Endothelial cell of umbilical vein (primary cell): ENCODE measurements at regions not wholly inside any gene's neighbourhood (a gene's known extent, or its start where the extent isn't known, plus 50 kb on each side); places are given as distances from the start of the nearest gene placed in this dataset.

Experiments used
- BruUV-seq: library from RNA; stranded (reverse); fragments of 400-500 nt; replicated peaks from 2 replicates; lab custom pipeline; 2021; lab: Mats Ljungman, UMichigan
- CTCF ChIA-PET: fragments of 300-600, 350-600 bp; sonication (Branson Sonifier 250); formaldehyde crosslinking; loops from one replicate; lab custom pipeline; 2021; ENCODE audit warnings: antibody characterized with exemption, inconsistent platforms; lab: Charles Lee
- POLR2A ChIA-PET: fragments of 300-600, 350-600 bp; sonication (Branson Sonifier 250); formaldehyde crosslinking; loops from one replicate; lab custom pipeline; 2021; ENCODE audit warnings: antibody characterized with exemption, inconsistent platforms; lab: Charles Lee
- DNase-seq: peaks from one replicate; pipeline ENCODE4 v3.0.0-alpha.2; 2011; ENCODE audit warnings: low read depth, low spot score
- FAIRE-seq: peaks from 2 replicates; lab custom pipeline; 2011; peaks lifted over from hg19 to GRCh38; lab: Jason Lieb, UNC
- H2AFZ ChIP-seq: 2 replicates; pipeline ENCODE4 v1.6.0; 2012; ENCODE audit warnings: low read depth, low read length, control low read depth, inconsistent platforms
- H3K27ac ChIP-seq: 2 replicates; pipeline ENCODE4 v1.5.1; 2011; ENCODE audit warnings: low read depth, mild to moderate bottlenecking, control low read depth, low read length, moderate library complexity; ENCODE audit not compliant: insufficient read depth
- H3K27me3 ChIP-seq, 2 experiments: 2 replicates each; pipeline versions ENCODE4 v1.6.0 to v1.6.1; 2011; ENCODE audit warnings: low read length in 2 of 2, mixed read lengths in 1 of 2; ENCODE audit not compliant: control insufficient read depth in 2 of 2, insufficient read depth in 2 of 2
- H3K36me3 ChIP-seq, 2 experiments: 2 replicates in 1 of 2; 3 replicates in 1 of 2; pipeline ENCODE4 v1.5.1; 2011; ENCODE audit warnings: low read length in 2 of 2, mild to moderate bottlenecking in 1 of 2, moderate library complexity in 1 of 2; ENCODE audit not compliant: control insufficient read depth in 2 of 2, insufficient read depth in 2 of 2; ENCODE audit errors: extremely low read depth in 1 of 2
- H3K4me1 ChIP-seq: 3 replicates; pipeline ENCODE4 v1.5.1; 2011; ENCODE audit warnings: mild to moderate bottlenecking, low read length; ENCODE audit not compliant: control insufficient read depth, insufficient read depth; ENCODE audit errors: extremely low read depth
- H3K4me2 ChIP-seq: 2 replicates; pipeline ENCODE4 v1.6.1; 2011; ENCODE audit warnings: low read length, control low read depth, mixed read lengths; ENCODE audit not compliant: insufficient read depth
- H3K4me3 ChIP-seq, 3 experiments: fragments of 200-600 bp in 1 of 3; sonication (generic), shearing (Covaris generic) in 1 of 3; replicated peaks in 1 of 3; 2 replicates each; pipeline ENCODE4 v1.5.1; 2011 to 2016; ENCODE audit warnings: control low read depth in 3 of 3, low read length in 3 of 3, mild to moderate bottlenecking in 2 of 3, inconsistent platforms in 1 of 3, low read depth in 1 of 3, moderate library complexity in 1 of 3; ENCODE audit not compliant: insufficient read depth in 1 of 3
- H3K79me2 ChIP-seq: 2 replicates; pipeline ENCODE4 v1.6.0; 2012; ENCODE audit warnings: low read length, inconsistent platforms; ENCODE audit not compliant: control insufficient read depth, insufficient read depth
- H3K9ac ChIP-seq: replicated peaks from 2 replicates; pipeline ENCODE3; 2011; ENCODE audit warnings: low read length, control low read depth; ENCODE audit not compliant: insufficient read depth; ENCODE audit errors: extremely low read depth
- H3K9me1 ChIP-seq: replicated peaks from 3 replicates; pipeline ENCODE4 v1.6.0; 2011; ENCODE audit warnings: mild to moderate bottlenecking, low read length; ENCODE audit not compliant: control insufficient read depth, insufficient read depth; ENCODE audit errors: extremely low read depth
- H3K9me3 ChIP-seq: replicated peaks from 2 replicates; pipeline ENCODE4 v1.5.1; 2012; ENCODE audit warnings: low read length, inconsistent platforms; ENCODE audit not compliant: control insufficient read depth, insufficient read depth
- H4K20me1 ChIP-seq: replicated peaks from 2 replicates; pipeline ENCODE3; 2011; ENCODE audit warnings: mild to moderate bottlenecking, low read length; ENCODE audit not compliant: control insufficient read depth, insufficient read depth; ENCODE audit errors: extremely low read depth
- EZH2 ChIP-seq: IDR thresholded peaks from 2 replicates; pipeline ENCODE4 v1.6.1; 2012; ENCODE audit warnings: borderline replicate concordance, low read depth, mild to moderate bottlenecking, moderate library complexity, low read length, inconsistent platforms; ENCODE audit not compliant: severe bottlenecking
- FOS ChIP-seq: IDR thresholded peaks from 2 replicates; pipeline ENCODE4 v1.6.1; 2011; ENCODE audit warnings: mild to moderate bottlenecking, low read length, moderate library complexity, borderline replicate concordance; ENCODE audit not compliant: insufficient read depth
- GATA2 ChIP-seq: IDR thresholded peaks from 2 replicates; pipeline ENCODE4 v1.7.0; 2011; ENCODE audit warnings: low read depth, mild to moderate bottlenecking, moderate library complexity, mixed read lengths, low read length; ENCODE audit not compliant: insufficient read length, insufficient read depth
- JUN ChIP-seq: IDR thresholded peaks from 2 replicates; pipeline ENCODE4 v1.6.1; 2011; ENCODE audit warnings: borderline replicate concordance, low read depth; ENCODE audit not compliant: insufficient read length, insufficient read depth
- MYC ChIP-seq: IDR thresholded peaks from one replicate; pipeline ENCODE4 v1.6.1; 2011; ENCODE audit warnings: mild to moderate bottlenecking, low read depth, low read length
- POLR2A ChIP-seq: IDR thresholded peaks from 2 replicates; pipeline ENCODE4 v1.6.1; 2012; ENCODE audit warnings: low read depth, mild to moderate bottlenecking, control low read depth, low read length
- POLR2AphosphoS5 ChIP-seq: IDR thresholded peaks from 2 replicates; pipeline ENCODE4 v1.6.1; 2012; ENCODE audit warnings: low read depth, mild to moderate bottlenecking, control low read depth, low read length, moderate library complexity; ENCODE audit not compliant: insufficient read depth
- dilution Hi-C: fragments of 300-500 bp; cut with MboI; formaldehyde crosslinking; loops from one replicate; pipeline ENCODE4 v1.15.0; 2019; ENCODE audit warnings: low sequenced_read_pairs; ENCODE audit not compliant: extremely low pct_ligation_motif_present
- intact Hi-C: fragments of 100-400 bp; cut with micrococcal nuclease; formaldehyde crosslinking; loops from one replicate; pipeline ENCODE4 v1.10.0; 2022
- TF ChIP-seq, protein P1 (sequence below), 2 donors: IDR thresholded peaks; 1 replicate in 1 of 2; 2 replicates in 1 of 2; pipeline ENCODE4 v1.5.1; 2011; ENCODE audit warnings: low read length in 2 of 2, mild to moderate bottlenecking in 2 of 2, moderate library complexity in 2 of 2, control low read depth in 1 of 2, inconsistent platforms in 1 of 2, low read depth in 1 of 2; ENCODE audit not compliant: insufficient read depth in 1 of 2; ENCODE audit errors: extremely low read depth in 1 of 2
- TF ChIP-seq, protein P2 (sequence below): IDR thresholded peaks from 2 replicates; pipeline ENCODE4 v1.6.1; 2011; ENCODE audit not compliant: insufficient read depth, insufficient read length

DNA sequence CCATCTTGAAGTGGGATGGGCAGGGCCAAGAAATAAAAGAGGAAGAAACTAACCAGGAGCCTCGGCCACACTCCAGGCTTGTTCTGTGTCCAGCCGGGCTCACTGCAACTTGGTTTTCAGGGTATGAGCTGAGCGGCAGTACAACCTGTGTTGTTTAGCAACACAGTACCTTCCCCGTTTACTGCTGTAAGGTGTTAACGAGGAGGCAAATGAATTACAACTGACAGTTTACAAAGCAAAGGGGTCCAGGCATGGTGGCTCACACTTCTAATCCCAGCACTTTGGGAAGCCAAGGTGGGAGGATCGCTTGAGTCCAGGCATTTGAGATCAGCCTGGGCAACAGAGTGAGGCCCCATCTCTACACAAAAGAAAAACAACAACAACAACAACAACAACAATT, 481.3 kb upstream of the SULF2 start:
- Histone ChIP-seq H3K4me3 (no peak overlapping the region), H3K27ac (no peak overlapping the region), H2AFZ (no peak overlapping the region), H4K20me1 (no peaks in the 10 kb centered on the region), H3K79me2 (no peaks in the 10 kb centered on the region), H3K9ac (no peak overlapping the region), H3K27me3 (peaks cover 0 to 9% of the 10 kb centered on the region in 2 experiments), H3K9me3 (no peaks in the 10 kb centered on the region), H3K36me3 (no peaks in the 10 kb centered on the region), H3K9me1 (no peaks in the 10 kb centered on the region), H3K4me1 (no peaks in the 10 kb centered on the region), H3K4me2 (no peak overlapping the region)
- DNase-seq = no peak
- CTCF ChIA-PET = no interaction called here
- dilution Hi-C loops = no loop called here
- no peak for FAIRE-seq
- intact Hi-C loops = no loop called here
- no peak for TF ChIP-seq MYC
- TF ChIP-seq, protein P1, sequence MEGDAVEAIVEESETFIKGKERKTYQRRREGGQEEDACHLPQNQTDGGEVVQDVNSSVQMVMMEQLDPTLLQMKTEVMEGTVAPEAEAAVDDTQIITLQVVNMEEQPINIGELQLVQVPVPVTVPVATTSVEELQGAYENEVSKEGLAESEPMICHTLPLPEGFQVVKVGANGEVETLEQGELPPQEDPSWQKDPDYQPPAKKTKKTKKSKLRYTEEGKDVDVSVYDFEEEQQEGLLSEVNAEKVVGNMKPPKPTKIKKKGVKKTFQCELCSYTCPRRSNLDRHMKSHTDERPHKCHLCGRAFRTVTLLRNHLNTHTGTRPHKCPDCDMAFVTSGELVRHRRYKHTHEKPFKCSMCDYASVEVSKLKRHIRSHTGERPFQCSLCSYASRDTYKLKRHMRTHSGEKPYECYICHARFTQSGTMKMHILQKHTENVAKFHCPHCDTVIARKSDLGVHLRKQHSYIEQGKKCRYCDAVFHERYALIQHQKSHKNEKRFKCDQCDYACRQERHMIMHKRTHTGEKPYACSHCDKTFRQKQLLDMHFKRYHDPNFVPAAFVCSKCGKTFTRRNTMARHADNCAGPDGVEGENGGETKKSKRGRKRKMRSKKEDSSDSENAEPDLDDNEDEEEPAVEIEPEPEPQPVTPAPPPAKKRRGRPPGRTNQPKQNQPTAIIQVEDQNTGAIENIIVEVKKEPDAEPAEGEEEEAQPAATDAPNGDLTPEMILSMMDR (IDR thresholded peaks at IDR 0.05; ENCODE audit: extremely low read depth in 1 of 2, insufficient read depth in 1 of 2, low read depth in 1 of 2, low read length in 2 of 2) = no peak
- TF ChIP-seq, protein P2, sequence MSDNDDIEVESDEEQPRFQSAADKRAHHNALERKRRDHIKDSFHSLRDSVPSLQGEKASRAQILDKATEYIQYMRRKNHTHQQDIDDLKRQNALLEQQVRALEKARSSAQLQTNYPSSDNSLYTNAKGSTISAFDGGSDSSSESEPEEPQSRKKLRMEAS = no peak
- TF ChIP-seq JUN = no peak
- TF ChIP-seq GATA2 = no peak
- no peak for TF ChIP-seq POLR2AphosphoS5
- no peak for TF ChIP-seq FOS
- TF ChIP-seq EZH2 = no peak
- no peak for TF ChIP-seq POLR2A
- POLR2A ChIA-PET = no interaction called here
- BruUV-seq = no TSS peak
